OCI-LY3 (cell line): ENCODE measurements at regions not wholly inside any gene's neighbourhood (a gene's known extent, or its start where the extent isn't known, plus 50 kb on each side); places are given as distances from the start of the nearest gene placed in this dataset.

Experiments used
- H2AFZ ChIP-seq: fragments of 200-600, 300-600 bp; shearing (Covaris generic); 2 replicates; pipeline ENCODE4 v1.6.0; 2014; ENCODE audit warnings: antibody characterized with exemption, low read depth, low read length
- H3K27ac ChIP-seq: fragments of 200-600, 300-600 bp; sonication (generic); 2 replicates; pipeline ENCODE4 v1.5.1; 2014; ENCODE audit warnings: mild to moderate bottlenecking, low read length, moderate library complexity, mixed read lengths
- H3K27me3 ChIP-seq: fragments of 200-600, 300-600 bp; sonication (generic); 2 replicates; pipeline ENCODE4 v1.6.1; 2014; ENCODE audit warnings: low read depth, low read length, mixed read lengths
- H3K36me3 ChIP-seq: fragments of 200-600, 300-600 bp; sonication (generic); replicated peaks from 2 replicates; pipeline ENCODE3; 2014; ENCODE audit warnings: low read depth, low read length, mixed read lengths
- H3K4me1 ChIP-seq: fragments of 300-600, 200-600 bp; sonication (generic); 2 replicates; pipeline ENCODE4 v1.6.1; 2014; ENCODE audit warnings: low read length, mixed read lengths
- H3K4me2 ChIP-seq: fragments of 200-600, 300-600 bp; sonication (generic); 2 replicates; pipeline ENCODE4 v1.6.1; 2014; ENCODE audit warnings: low read length, mixed read lengths
- H3K4me3 ChIP-seq: fragments of 300-600, 200-600 bp; sonication (generic); 2 replicates; pipeline ENCODE4 v1.5.1; 2014; ENCODE audit warnings: antibody characterized with exemption, mild to moderate bottlenecking, low read length, moderate library complexity
- H3K79me2 ChIP-seq: fragments of 300-600, 200-600 bp; shearing (Covaris generic); 2 replicates; pipeline ENCODE4 v1.6.1; 2014; ENCODE audit warnings: mild to moderate bottlenecking, low read length, mixed read lengths
- H3K9ac ChIP-seq: fragments of 300-600, 200-600 bp; shearing (Covaris generic); 2 replicates; pipeline ENCODE4 v1.6.0; 2014; ENCODE audit warnings: mild to moderate bottlenecking, low read length, moderate library complexity
- H3K9me3 ChIP-seq: fragments of 200-600, 300-600 bp; shearing (Covaris generic); 2 replicates; pipeline ENCODE4 v1.6.1; 2014; ENCODE audit warnings: low read length, mixed read lengths; ENCODE audit not compliant: insufficient read depth
- H4K20me1 ChIP-seq: fragments of 200-600, 300-600 bp; sonication (generic); 2 replicates; pipeline ENCODE4 v1.6.1; 2016; ENCODE audit warnings: low read length, mixed read lengths; ENCODE audit not compliant: insufficient read depth
- CTCF ChIP-seq: fragments of 200-600, 300-600 bp; sonication (generic); IDR thresholded peaks from 2 replicates; pipeline ENCODE4 v1.5.1; 2014; ENCODE audit warnings: antibody characterized with exemption, low read length, low read depth
- EZH2phosphoT487 ChIP-seq: fragments of 200-600 bp; shearing (Covaris generic); IDR thresholded peaks from 2 replicates; pipeline ENCODE4 v1.6.1; 2018; ENCODE audit warnings: antibody characterized with exemption, mixed run types, low read depth

- H3K27me3 ChIP-seq = no peaks in the 10 kb centered on the region
- TF ChIP-seq CTCF (no peak), EZH2phosphoT487 (no peak)
- H3K4me3 ChIP-seq = no peak overlapping the region
- peaks cover 34% of the 10 kb centered on the region for H3K4me1 ChIP-seq
- H3K79me2 ChIP-seq = no peaks in the 10 kb centered on the region
- H3K27ac ChIP-seq = no peak overlapping the region
- no peaks in the 10 kb centered on the region for H4K20me1 ChIP-seq
- no peaks in the 10 kb centered on the region for H3K9me3 ChIP-seq
- no peaks in the 10 kb centered on the region for H3K36me3 ChIP-seq
- no peak overlapping the region for H3K9ac ChIP-seq
- no peak overlapping the region for H3K4me2 ChIP-seq
- no peak overlapping the region for H2AFZ ChIP-seq
Observed at GRCh38 chr5:17396247-17396646, 101.8 kb upstream of the TAF11L2 start.

GRCh38 chr5:17398431-17398830, 99.6 kb upstream of the TAF11L2 start:
- Histone ChIP-seq H3K9me3 (no peaks in the 10 kb centered on the region), H3K9ac (peak overlapping the region; percentile 31; the same call in 1 of the 2 replicates), H3K4me2 (peak overlapping the region; percentile 74), H2AFZ (no peak overlapping the region), H3K4me3 (peak overlapping the region; percentile 60), H3K79me2 (no peaks in the 10 kb centered on the region), H3K27me3 (0 out of 2 replicates have a peak, but pooled peaks cover 2% of the 10 kb centered on the region), H3K36me3 (no peaks in the 10 kb centered on the region), H4K20me1 (no peaks in the 10 kb centered on the region), H3K4me1 (peaks cover 34% of the 10 kb centered on the region), H3K27ac (peak overlapping the region; percentile 73)
- TF ChIP-seq EZH2phosphoT487 (no peak), CTCF (no peak)

GRCh38 chr5:17398866-17399835, 98.9 kb upstream of the TAF11L2 start:
- H3K4me3 ChIP-seq = peak overlapping the region; percentile 60
- H3K27me3 ChIP-seq = 0 out of 2 replicates have a peak, but pooled peaks cover 2% of the 10 kb centered on the region
- no peaks in the 10 kb centered on the region for H3K9me3 ChIP-seq
- H3K36me3 ChIP-seq = no peaks in the 10 kb centered on the region
- peak overlapping the region; percentile 74 for H3K4me2 ChIP-seq
- H3K79me2 ChIP-seq = no peaks in the 10 kb centered on the region
- no peaks in the 10 kb centered on the region for H4K20me1 ChIP-seq
- TF ChIP-seq EZH2phosphoT487 = no peak
- no peak for TF ChIP-seq CTCF
- peaks cover 34% of the 10 kb centered on the region for H3K4me1 ChIP-seq
- peak overlapping the region; percentile 31 for H3K9ac ChIP-seq
- H3K27ac ChIP-seq = peak overlapping the region; percentile 73
- H2AFZ ChIP-seq = no peak overlapping the region

GRCh38 chr5:17399931-17400330, 98.1 kb upstream of the TAF11L2 start:
- peak overlapping the region; percentile 74 for H3K4me2 ChIP-seq
- no peaks in the 10 kb centered on the region for H4K20me1 ChIP-seq
- H3K36me3 ChIP-seq = no peaks in the 10 kb centered on the region
- no peak overlapping the region for H2AFZ ChIP-seq
- H3K9ac ChIP-seq = peak overlapping the region; percentile 31; the same call in 1 of the 2 replicates
- no peaks in the 10 kb centered on the region for H3K9me3 ChIP-seq
- no peaks in the 10 kb centered on the region for H3K79me2 ChIP-seq
- 0 out of 2 replicates have a peak, but pooled peaks cover 2% of the 10 kb centered on the region for H3K27me3 ChIP-seq
- 0 out of 2 replicates have a peak overlapping the region, but pooled peaks have one; percentile 20 for H3K27ac ChIP-seq
- H3K4me1 ChIP-seq = peaks cover 34% of the 10 kb centered on the region
- no peak for TF ChIP-seq EZH2phosphoT487
- no peak for TF ChIP-seq CTCF
- H3K4me3 ChIP-seq = peak overlapping the region; percentile 58
